ENCODE measurements at regions not wholly inside any gene's neighbourhood (a gene's known extent, or its start where the extent isn't known, plus 50 kb on each side); places are given as distances from the start of the nearest gene placed in this dataset.

- TF ChIP-seq RARB (CRISPR knock-in tag; IDR thresholded peaks at IDR 0.05), result no peak
- TF ChIP-seq PATZ1 (CRISPR knock-in tag; IDR thresholded peaks at IDR 0.05; ENCODE audit: borderline replicate concordance), result no peak
- TF ChIP-seq ZNF8 (CRISPR knock-in tag; IDR thresholded peaks at IDR 0.05), result no peak
- no peak for TF ChIP-seq ZFP3 (CRISPR knock-in tag; IDR thresholded peaks at IDR 0.05)
- no peak for TF ChIP-seq CREB5 (CRISPR knock-in tag; IDR thresholded peaks at IDR 0.05; ENCODE audit: low read depth)
- TF ChIP-seq GLIS3 (CRISPR knock-in tag; IDR thresholded peaks at IDR 0.05), result no peak
- TF ChIP-seq TSHZ2 (CRISPR knock-in tag; IDR thresholded peaks at IDR 0.05), result no peak
- TF ChIP-seq ZFP30 (CRISPR knock-in tag; IDR thresholded peaks at IDR 0.05), result no peak
- no peak for TF ChIP-seq TOX (CRISPR knock-in tag; IDR thresholded peaks at IDR 0.05; ENCODE audit: borderline replicate concordance)
- TF ChIP-seq POU6F1 (CRISPR knock-in tag; IDR thresholded peaks at IDR 0.05; ENCODE audit: borderline replicate concordance, low read depth), result no peak
- TF ChIP-seq OSR1 (CRISPR knock-in tag; IDR thresholded peaks at IDR 0.05), result no peak
These were observed 106.9 kb downstream of the LIPG start for GRCh38 chr18:49668574-49669275.

All from SK-N-SH treated with all-trans-retinoic acid at 6 μM for 48 hours (cell line).